Breast epithelium (tissue), 4 donors: ENCODE measurements at regions not wholly inside any gene's neighbourhood (a gene's known extent, or its start where the extent isn't known, plus 50 kb on each side); places are given as distances from the start of the nearest gene placed in this dataset.

Experiments used
- DNase-seq, 2 donors: peaks; one replicate each; pipeline ENCODE4 v3.0.0-alpha.2; 2019; ENCODE audit warnings: low spot score in 2 of 2
- H3K27ac ChIP-seq, 2 donors: fragments of 200-600 bp; sonication (generic) in 1 of 2; one replicate each; pipeline ENCODE4 v1.5.1; 2016 to 2019; ENCODE audit warnings: mild to moderate bottlenecking in 1 of 2
- H3K27me3 ChIP-seq, 2 donors: fragments of 200-600 bp; sonication (generic) in 1 of 2; one replicate each; pipeline versions ENCODE4 v1.5.1 to v1.6.0; 2017 to 2019; ENCODE audit warnings: control low read depth in 1 of 2, mild to moderate bottlenecking in 1 of 2
- H3K36me3 ChIP-seq: fragments of 200-600 bp; one replicate; pipeline ENCODE4 v1.5.1; 2019
- H3K4me1 ChIP-seq, 2 donors: fragments of 200-600 bp; sonication (generic); one replicate each; pipeline ENCODE4 v1.5.1; 2016 to 2019; ENCODE audit warnings: control low read depth in 1 of 2
- H3K4me3 ChIP-seq, 3 donors: fragments of 200-600 bp; sonication (generic); 1 replicate in 2 of 3; 2 replicates in 1 of 3; pipeline ENCODE4 v1.5.1; 2016 to 2019; ENCODE audit warnings: mild to moderate bottlenecking in 3 of 3, moderate library complexity in 2 of 3
- H3K9me3 ChIP-seq, 2 donors: fragments of 200-600 bp; sonication (generic) in 1 of 2; one replicate each; pipeline ENCODE4 v1.5.1; 2016 to 2019; ENCODE audit warnings: control low read depth in 1 of 2
- POLR2A ChIP-seq: fragments of 450-650 bp; IDR thresholded peaks from one replicate; pipeline ENCODE4 v1.6.1; 2016; ENCODE audit warnings: antibody characterized with exemption, mild to moderate bottlenecking, moderate library complexity
- POLR2AphosphoS5 ChIP-seq, 3 donors: sonication (generic); formaldehyde crosslinking; IDR thresholded peaks; one replicate each; pipeline ENCODE4 v1.6.1; 2017; ENCODE audit warnings: antibody characterized with exemption in 3 of 3
- intact Hi-C: fragments of 100-400 bp; cut with DNase I; formaldehyde crosslinking; loops from one replicate; pipeline ENCODE4 v1.15.1; 2023; ENCODE audit warnings: low total_unique reads
- TF ChIP-seq, protein P1 (sequence below), 3 donors: fragments of 450-650 bp; IDR thresholded peaks; one replicate each; pipeline ENCODE4 v1.5.1; 2016 to 2017; ENCODE audit warnings: antibody characterized with exemption in 3 of 3, mild to moderate bottlenecking in 3 of 3, moderate library complexity in 3 of 3

DNA sequence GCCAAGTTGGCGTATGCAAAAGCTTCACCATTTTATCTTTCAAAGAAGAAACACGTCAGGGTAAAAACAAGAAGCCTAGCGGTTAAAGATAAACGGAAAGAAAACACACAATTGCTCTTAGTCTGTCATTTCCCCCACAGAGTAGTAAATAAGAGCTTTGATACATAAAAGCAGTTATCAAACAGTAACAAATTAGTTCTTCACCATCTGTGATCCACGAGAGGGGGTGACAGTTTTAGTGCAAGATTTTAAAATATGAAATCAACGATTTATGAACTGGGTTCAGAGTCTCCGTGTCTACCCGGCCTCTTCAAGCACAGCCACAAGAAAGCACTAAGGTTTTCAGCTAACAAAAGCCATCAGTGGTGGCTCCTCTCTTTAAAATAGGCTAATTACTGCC, 703.9 kb upstream of the ID2 start:
- Histone ChIP-seq H3K9me3 (peaks cover 0 to 6% of the 10 kb centered on the region in 2 donors), H3K27ac (no peak overlapping the region), H3K4me1 (no peaks in the 10 kb centered on the region), H3K27me3 (no peaks in the 10 kb centered on the region), H3K4me3 (no peak overlapping the region), H3K36me3 (no peaks in the 10 kb centered on the region)
- no peak for DNase-seq
- TF ChIP-seq, protein P1, sequence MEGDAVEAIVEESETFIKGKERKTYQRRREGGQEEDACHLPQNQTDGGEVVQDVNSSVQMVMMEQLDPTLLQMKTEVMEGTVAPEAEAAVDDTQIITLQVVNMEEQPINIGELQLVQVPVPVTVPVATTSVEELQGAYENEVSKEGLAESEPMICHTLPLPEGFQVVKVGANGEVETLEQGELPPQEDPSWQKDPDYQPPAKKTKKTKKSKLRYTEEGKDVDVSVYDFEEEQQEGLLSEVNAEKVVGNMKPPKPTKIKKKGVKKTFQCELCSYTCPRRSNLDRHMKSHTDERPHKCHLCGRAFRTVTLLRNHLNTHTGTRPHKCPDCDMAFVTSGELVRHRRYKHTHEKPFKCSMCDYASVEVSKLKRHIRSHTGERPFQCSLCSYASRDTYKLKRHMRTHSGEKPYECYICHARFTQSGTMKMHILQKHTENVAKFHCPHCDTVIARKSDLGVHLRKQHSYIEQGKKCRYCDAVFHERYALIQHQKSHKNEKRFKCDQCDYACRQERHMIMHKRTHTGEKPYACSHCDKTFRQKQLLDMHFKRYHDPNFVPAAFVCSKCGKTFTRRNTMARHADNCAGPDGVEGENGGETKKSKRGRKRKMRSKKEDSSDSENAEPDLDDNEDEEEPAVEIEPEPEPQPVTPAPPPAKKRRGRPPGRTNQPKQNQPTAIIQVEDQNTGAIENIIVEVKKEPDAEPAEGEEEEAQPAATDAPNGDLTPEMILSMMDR (IDR thresholded peaks at IDR 0.05): no peak
- TF ChIP-seq POLR2A (no peak), POLR2AphosphoS5 (IDR thresholded peaks at IDR 0.05) (no peak)
- intact Hi-C loops: no loop called here

DNA sequence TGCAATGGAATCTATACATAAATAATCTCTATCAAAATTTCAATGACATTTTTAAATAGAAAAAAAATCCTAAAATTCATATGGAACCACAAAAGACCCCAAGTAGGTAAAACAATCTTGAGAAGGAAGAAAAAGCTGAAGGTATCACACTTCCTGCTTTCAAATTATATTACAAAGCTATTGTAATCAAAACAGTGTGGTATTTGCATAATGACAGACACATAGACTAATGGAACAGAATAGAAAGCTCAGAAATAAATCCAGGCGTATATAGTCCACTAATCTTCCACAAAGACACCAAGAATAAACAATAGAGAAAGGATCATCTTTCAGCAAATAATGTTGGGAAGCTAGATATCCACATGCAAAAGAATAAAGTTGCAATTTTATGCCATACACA, 699.8 kb upstream of the ID2 start:
- H3K36me3 ChIP-seq: no peaks in the 10 kb centered on the region
- peaks cover 0 to 6% of the 10 kb centered on the region in 2 donors for H3K9me3 ChIP-seq
- DNase-seq: no peak
- H3K4me3 ChIP-seq: no peak overlapping the region
- no peak overlapping the region for H3K27ac ChIP-seq
- TF ChIP-seq, protein P1 (IDR thresholded peaks at IDR 0.05): no peak
- no peaks in the 10 kb centered on the region for H3K27me3 ChIP-seq
- no peaks in the 10 kb centered on the region for H3K4me1 ChIP-seq
- intact Hi-C loops: no loop called here

DNA sequence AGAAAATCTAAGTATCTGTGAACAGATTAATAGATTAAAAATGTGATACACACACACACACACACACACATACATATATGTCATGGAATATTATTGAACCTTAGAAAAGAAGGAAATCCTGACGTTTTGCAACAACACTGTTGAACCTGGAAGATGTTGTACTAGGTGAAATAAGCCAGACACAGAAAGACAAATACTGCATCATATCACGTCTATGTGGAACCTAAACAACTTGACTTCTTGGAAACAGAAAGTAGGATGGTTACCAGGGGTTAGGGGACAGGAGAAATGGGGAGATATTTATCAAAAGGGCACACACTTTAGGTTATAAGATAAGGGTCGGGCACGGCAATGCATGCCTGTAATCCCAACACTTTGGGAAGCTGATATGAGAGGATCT, 698.4 kb upstream of the ID2 start:
- no peaks in the 10 kb centered on the region for H3K4me1 ChIP-seq
- H3K27ac ChIP-seq: no peak overlapping the region
- H3K9me3 ChIP-seq: peaks cover 0 to 6% of the 10 kb centered on the region in 2 donors
- intact Hi-C loops: no loop called here
- no peaks in the 10 kb centered on the region for H3K27me3 ChIP-seq
- TF ChIP-seq, protein P1 (IDR thresholded peaks at IDR 0.05): no peak
- TF ChIP-seq POLR2A: no peak
- TF ChIP-seq POLR2AphosphoS5 (IDR thresholded peaks at IDR 0.05): no peak
- no peak overlapping the region for H3K4me3 ChIP-seq
- no peaks in the 10 kb centered on the region for H3K36me3 ChIP-seq
- no peak for DNase-seq

- H3K36me3 ChIP-seq: no peaks in the 10 kb centered on the region
- no peak for DNase-seq
- H3K9me3 ChIP-seq: peaks cover 0 to 6% of the 10 kb centered on the region in 2 donors
- no peaks in the 10 kb centered on the region for H3K4me1 ChIP-seq
- TF ChIP-seq POLR2AphosphoS5 (IDR thresholded peaks at IDR 0.05) (no peak), POLR2A (no peak)
- TF ChIP-seq, protein P1 (IDR thresholded peaks at IDR 0.05): no peak
- H3K4me3 ChIP-seq: no peak overlapping the region
- H3K27me3 ChIP-seq: no peaks in the 10 kb centered on the region
- no peak overlapping the region for H3K27ac ChIP-seq
- intact Hi-C loops: no loop called here
Observed at GRCh38 chr2:7983912-7984311, 697.9 kb upstream of the ID2 start.

DNA sequence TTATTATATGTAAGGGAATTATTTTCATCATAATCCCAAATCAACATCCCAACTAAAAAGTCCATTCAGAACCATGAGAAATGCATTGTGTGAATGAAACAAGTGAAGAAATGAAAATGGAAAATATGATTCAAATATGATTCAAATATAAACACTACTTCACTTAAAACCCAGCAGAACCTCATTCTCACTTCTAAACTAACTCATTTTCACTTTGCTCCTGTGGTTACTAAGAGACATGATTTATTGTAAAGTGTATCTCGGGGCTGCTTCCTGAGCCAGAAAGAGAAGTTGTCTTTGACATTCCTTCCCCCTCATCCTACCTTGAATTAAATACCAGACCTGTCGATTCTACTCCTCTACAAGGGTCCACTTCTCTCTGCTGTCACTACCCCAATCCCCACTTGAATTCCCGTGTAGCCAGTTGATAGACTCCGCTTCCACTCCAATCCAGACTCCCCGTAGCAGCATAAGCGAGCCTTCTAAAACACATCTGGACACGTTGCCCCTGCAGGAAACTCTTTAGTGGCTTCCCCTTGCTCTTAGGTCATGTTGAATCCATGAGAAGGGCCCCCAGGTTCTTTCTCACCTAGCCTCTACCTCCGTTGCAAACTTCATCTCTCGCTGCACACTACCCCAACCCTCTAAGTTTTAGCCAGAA, 697.0 kb upstream of the ID2 start:
- Histone ChIP-seq H3K9me3 (peaks cover 0 to 6% of the 10 kb centered on the region in 2 donors), H3K4me3 (no peak overlapping the region), H3K27ac (no peak overlapping the region), H3K36me3 (no peaks in the 10 kb centered on the region), H3K4me1 (no peaks in the 10 kb centered on the region), H3K27me3 (no peaks in the 10 kb centered on the region)
- TF ChIP-seq POLR2A (no peak), POLR2AphosphoS5 (IDR thresholded peaks at IDR 0.05) (no peak)
- TF ChIP-seq, protein P1 (IDR thresholded peaks at IDR 0.05): no peak
- DNase-seq: no peak
- intact Hi-C loops: no loop called here
